Fibroblast of skin of left biceps (primary cell): ENCODE measurements at regions not wholly inside any gene's neighbourhood (a gene's known extent, or its start where the extent isn't known, plus 50 kb on each side); places are given as distances from the start of the nearest gene placed in this dataset.

Experiments
- DNase-seq, 2 experiments: peaks; one replicate each; pipeline ENCODE4 v3.0.0-alpha.2; 2013; ENCODE audit warnings: low read depth in 2 of 2

DNA sequence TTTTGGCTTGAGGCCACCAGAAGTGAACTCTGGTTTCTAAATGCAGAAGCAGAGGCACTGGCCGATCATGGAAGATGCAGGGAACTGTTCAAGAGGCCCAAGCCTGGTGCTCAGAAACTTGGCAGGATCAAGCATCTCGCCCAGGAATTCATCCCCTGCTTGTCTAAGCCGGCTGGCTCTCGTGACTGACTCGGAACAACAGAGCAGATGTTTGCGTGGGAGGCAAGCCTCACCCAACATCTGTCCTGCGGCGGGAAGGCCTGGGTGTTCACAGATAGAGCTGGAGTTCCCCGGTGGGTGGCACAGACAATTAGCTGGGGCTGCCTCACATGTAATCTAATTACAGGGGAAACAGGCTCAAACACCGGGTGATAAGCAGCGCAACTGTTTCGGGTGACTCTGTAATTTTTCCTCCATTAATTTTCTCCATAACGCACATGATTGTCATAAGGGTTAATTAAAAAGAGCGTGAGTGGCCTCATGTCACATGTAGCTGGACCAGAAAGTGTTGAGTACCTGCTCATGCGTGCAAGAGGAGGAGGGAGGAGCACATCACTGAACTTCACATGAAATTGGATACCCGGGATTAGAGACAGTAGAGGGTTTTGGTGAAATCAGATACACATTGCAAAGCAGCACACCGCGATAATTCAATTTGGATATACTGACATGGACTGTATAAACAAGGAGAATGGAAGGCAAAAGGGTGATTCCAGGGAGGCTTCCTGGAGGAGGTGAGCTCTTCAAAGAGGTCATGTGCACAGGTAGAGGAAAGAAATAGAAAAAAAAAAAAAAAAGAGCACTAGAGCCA, 180.0 kb downstream of the ETS2 start:
- DNase-seq = peak; percentile 92 to 93

DNA sequence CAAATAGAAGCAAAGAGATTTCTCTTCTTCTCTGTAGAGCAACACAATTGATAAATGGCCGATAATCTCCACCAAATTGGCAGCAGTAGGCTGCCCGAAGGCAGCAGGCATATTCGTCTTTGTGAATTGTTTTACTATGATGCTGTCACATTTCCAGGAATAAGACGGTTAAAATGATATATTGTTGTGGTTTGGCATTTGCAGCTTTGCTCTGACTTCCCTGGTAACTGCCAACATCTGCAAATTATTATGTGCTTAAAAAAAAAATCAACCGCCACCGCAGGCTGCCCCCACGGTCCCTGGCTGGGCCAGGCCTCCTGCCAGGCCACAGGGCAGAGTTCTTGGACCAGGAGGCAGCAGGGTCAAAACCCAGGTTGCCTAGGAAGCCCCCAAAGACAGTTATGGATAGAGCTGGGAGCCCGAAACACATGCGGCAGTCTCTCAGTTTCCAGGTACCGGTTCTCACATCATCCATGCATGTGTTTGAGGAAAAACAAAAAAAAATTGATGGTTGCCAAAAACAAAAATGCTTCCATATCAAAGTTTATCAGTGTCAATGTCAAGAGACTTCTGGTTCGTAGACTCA, 179.3 kb downstream of the ETS2 start:
- DNase-seq = peak; percentile 88 to 91

GRCh38 chr21:38984568-38984967, 178.8 kb downstream of the ETS2 start:
- DNase-seq = peak; percentile 37 to 45

DNA sequence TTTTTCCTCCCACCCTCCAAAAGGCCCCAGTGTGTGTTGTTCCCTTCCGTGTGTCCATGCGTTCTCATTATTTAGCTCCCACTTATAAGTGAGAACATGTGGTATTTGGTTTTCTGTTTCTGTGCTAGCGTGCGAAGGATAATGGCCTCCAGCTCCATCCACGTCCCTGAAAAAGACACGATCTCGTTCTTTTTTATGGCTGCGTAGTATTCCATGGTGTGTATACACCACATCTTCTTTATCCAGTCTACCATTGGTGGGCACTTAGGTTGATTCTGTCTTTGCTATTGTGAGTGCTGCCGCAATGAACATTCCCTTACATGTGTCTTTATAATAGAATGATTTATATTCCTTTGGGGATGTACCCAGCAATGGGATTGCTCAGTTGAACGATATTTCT, 177.8 kb downstream of the ETS2 start:
- DNase-seq = no peak

GRCh38 chr21:38982804-38983203, 177.1 kb downstream of the ETS2 start:
- no peak for DNase-seq

DNA sequence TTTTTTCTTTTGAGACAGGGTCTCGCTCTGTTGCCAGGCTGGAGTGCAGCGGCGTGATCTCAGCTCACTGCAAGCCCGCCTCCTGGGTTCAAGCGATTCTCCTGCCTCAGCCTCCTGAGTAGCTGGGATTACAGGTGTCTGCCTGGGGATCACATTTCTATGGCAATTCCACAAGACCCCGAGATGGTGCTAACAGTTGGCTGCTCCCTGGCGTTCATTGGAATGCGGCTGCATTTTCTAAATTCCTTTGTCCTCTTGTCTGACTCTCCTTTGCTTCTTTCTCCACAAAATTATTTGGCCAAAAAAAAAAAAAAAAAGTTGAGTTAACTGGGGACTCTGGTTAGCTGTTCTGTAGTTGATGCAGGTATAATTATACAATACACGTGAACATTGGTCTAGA, 176.4 kb downstream of the ETS2 start:
- DNase-seq = no peak

DNA sequence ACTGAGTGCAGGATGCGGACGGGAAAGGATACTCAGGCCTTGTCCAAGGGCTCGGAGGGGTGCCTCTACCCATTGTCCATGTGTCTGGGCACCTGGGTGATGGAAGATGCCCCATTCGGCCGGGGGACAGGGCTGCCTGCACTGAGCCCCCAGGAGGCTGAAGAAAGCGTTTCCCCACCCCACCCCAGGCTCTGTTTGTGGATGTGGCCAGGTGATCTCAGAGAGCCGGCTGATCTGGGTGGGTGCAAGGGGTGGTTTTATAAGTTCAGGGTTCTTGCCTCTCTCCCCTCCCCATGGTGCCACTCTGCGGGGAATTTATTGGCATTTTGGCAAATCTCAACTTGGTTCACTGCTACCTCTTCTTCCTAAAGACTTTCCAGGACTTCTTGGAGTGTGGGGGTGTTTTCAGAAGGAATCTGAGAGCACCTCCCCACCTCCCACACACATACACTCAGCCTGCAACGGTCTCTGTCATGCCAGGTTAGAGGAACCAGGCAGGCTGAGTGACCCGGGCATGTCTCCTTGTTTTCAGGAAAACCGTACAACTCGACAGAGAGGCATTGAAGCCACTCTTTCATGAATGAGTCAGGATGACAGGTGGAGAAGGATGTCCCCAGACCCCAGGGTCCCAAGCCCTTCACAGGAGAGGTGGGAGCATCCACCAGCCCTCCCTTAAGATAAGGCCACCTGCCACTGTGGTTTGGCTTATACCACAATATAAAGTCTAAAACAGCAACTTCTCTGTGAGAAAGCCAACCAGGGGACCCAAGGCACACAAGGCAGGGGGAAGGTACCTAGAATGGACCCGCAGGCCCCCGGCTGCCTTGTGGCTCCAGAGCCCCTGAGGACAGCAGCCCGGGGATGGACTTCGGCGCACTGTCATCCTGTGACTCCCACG, 174.9 kb downstream of the ETS2 start:
- DNase-seq = no peak

DNA sequence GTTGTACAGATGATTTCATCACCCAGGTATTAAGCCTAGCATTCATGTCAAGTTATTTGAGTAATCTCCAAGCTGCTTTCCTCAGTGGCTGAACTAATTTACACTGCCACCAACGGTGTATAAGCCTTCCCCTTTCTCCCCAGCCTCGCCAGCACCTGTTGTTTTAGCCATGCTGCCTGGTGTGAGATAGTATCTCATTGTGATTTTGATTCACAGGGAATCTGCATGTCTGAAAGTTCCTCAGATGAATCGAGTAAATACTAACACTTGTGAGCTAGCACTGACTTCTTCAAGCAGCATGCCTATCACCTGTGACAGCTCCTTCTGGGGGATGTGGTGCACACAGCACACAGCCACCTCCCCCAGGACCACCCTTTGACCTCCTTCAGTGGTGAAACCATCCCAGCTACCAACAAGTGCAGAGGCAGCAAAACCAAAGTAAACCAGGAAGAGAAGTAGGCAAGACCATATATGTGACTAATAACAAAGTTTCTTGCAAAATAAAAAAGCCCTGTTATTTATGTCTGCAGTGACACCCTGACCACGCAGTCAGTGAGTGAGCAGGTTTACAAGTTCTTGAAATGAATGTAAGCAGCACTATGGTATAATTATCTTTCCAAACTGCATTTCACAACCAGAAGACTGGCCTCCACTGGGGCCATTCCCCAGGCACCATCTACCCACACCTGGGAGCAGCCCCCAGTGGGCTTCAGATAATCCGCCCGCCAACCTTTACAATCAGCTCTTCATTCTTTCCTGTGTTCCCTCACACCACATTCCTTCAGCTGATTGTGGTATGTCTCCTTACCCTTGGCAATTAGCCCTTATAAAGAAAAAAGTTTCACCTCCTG, 173.8 kb downstream of the ETS2 start:
- no peak for DNase-seq

DNA sequence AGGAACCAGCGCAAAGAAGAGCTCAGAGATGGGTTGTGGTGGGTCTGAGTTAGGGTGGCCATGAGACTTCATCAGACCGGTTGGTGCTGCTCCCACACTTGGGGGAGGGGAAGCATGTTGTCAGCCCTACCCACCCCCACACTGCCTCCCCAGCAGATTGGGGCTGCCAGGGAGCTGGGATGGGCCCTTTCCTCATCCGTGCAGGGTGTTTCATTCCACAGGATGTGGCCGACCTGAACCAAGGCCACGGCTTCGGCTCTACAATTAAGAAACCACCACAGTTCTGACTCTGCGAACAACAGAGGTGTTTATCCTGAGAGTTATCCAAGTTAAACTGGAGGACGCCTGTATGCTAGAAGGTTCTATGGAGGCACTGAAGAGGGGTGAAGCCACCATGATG, 171.2 kb downstream of the ETS2 start:
- DNase-seq = no peak

- no peak for DNase-seq
Measured at GRCh38 chr21:38973552-38973951, 167.8 kb downstream of the ETS2 start.

- DNase-seq = no peak
Measured at GRCh38 chr21:38972078-38972477, 166.3 kb downstream of the ETS2 start.

DNA sequence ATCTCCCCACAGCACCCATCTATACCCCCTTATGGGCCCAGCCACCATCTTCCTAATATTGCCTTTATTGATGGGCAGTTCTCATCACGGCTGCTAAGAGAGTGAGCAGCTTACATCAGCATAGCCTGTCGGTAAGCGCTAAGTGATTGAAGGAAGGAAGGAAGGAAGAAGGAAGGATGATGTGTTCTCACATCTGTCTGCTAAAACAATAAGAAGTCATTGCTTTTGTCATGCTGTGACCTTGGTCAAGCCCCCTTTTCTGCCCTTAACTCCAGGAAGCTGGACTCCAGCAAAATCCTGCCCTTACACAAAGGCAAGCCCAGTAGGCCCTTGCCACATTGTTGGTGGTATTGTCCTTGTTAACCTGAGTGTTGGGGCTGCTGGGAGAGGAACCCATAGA, 165.0 kb downstream of the ETS2 start:
- no peak for DNase-seq

- no peak for DNase-seq
Measured at GRCh38 chr21:38968887-38969543, 163.3 kb downstream of the ETS2 start.

GRCh38 chr21:38965910-38966504, 160.3 kb downstream of the ETS2 start:
- DNase-seq = no peak

GRCh38 chr21:38965241-38965640, 159.5 kb downstream of the ETS2 start:
- no peak for DNase-seq

- no peak for DNase-seq
Measured at GRCh38 chr21:38963006-38963405, 157.3 kb downstream of the ETS2 start.

- no peak for DNase-seq
Measured at GRCh38 chr21:38960251-38960650, 154.5 kb downstream of the ETS2 start.

GRCh38 chr21:38959692-38960061, 153.9 kb downstream of the ETS2 start:
- DNase-seq = no peak

DNA sequence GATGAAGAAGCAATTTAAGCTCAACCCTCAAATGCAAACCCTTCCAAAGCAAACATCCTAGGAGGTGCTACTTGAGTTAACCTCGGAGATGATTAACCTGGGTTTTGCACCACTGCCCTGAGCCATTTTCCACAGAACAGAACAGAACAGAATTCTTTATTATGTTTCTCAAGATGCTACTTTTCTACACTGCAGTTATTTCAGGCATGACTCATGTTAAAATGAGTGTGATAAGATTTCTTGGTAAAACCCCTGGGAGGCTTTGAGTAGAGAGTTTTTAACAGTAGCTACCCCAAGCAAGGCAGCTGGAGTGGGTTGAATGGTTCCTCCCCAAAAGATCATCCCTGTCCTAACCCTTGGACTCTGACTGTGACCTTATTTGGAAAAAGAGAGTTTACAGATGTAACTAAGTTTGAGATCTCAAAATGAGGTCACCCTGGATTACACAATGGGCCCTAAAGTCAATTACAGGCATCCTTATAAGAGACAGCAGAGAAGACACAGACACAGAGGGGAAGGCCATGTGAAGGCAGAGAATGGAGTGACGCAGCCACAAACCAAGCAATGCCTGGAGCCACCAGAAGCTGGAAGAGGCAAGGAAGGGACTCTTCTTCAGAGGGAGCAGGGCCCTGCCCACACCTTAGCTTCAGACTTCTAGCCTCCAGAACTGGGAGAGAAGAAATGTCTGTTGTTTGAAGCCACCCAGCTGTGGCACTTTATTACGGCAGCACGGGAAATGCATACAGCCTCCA, 153.4 kb downstream of the ETS2 start:
- DNase-seq = peak; percentile 69 to 75

- DNase-seq = no peak
Measured at GRCh38 chr21:38958323-38958705, 152.6 kb downstream of the ETS2 start.
